ENCODE measurements at regions not wholly inside any gene's neighbourhood (a gene's known extent, or its start where the extent isn't known, plus 50 kb on each side); places are given as distances from the start of the nearest gene placed in this dataset.

- CTCF ChIA-PET = no interaction called here
- DNase-seq (ENCODE audit: extremely low spot score) = no peak
- no peak for TF ChIP-seq CTCF (IDR thresholded peaks at IDR 0.05; ENCODE audit: control extremely low read depth, extremely low read depth, low read depth, missing control alignments)
- POLR2A ChIA-PET = no interaction called here
These were observed 534.2 kb downstream of the RAB28 start for GRCh38 chr4:12949719-12950490.

GRCh38 chr4:12943069-12943468, 541.1 kb downstream of the RAB28 start:
- ChIA-PET CTCF (no interaction called here), POLR2A (no interaction called here)
- TF ChIP-seq CTCF (IDR thresholded peaks at IDR 0.05; ENCODE audit: control extremely low read depth, extremely low read depth, low read depth, missing control alignments) = no peak
- DNase-seq (ENCODE audit: extremely low spot score) = no peak

- ChIA-PET POLR2A (no interaction called here), CTCF (interaction anchor here (1.5 kb wide), 1 partner anchor 8 kb away, joined by 5 read pairs; no protein-coding TSS in a partner anchor)
- no peak for TF ChIP-seq CTCF (IDR thresholded peaks at IDR 0.05; ENCODE audit: control extremely low read depth, extremely low read depth, low read depth, missing control alignments)
- DNase-seq (ENCODE audit: extremely low spot score) = no peak
These were observed 550.3 kb downstream of the RAB28 start for GRCh38 chr4:12933760-12934221.

- DNase-seq (ENCODE audit: extremely low spot score) = no peak
- TF ChIP-seq CTCF (IDR thresholded peaks at IDR 0.05; ENCODE audit: control extremely low read depth, extremely low read depth, low read depth, missing control alignments) = no peak
- CTCF ChIA-PET = interaction anchor here (1.0 to 1.1 kb wide), 2 partner anchors 9 to 26 kb away, joined by 3 read pairs; no protein-coding TSS in a partner anchor
- POLR2A ChIA-PET = no interaction called here
These were observed 551.8 kb downstream of the RAB28 start for GRCh38 chr4:12932203-12932788.

- no peak for DNase-seq (ENCODE audit: extremely low spot score)
- TF ChIP-seq CTCF (IDR thresholded peaks at IDR 0.05; ENCODE audit: control extremely low read depth, extremely low read depth, low read depth, missing control alignments) = no peak
- ChIA-PET POLR2A (no interaction called here), CTCF (no interaction called here)
These were observed 554.4 kb downstream of the RAB28 start for GRCh38 chr4:12929784-12930183.

GRCh38 chr4:12928751-12929150, 555.4 kb downstream of the RAB28 start:
- CTCF ChIA-PET = interaction anchor here (1.1 to 1.2 kb wide), 2 partner anchors 9 to 45 kb away, joined by 3 to 4 read pairs; no protein-coding TSS in a partner anchor
- TF ChIP-seq CTCF (IDR thresholded peaks at IDR 0.05; ENCODE audit: control extremely low read depth, extremely low read depth, low read depth, missing control alignments) = no peak
- POLR2A ChIA-PET = no interaction called here
- no peak for DNase-seq (ENCODE audit: extremely low spot score)
